Osteoblast (primary cell): ENCODE measurements at regions not wholly inside any gene's neighbourhood (a gene's known extent, or its start where the extent isn't known, plus 50 kb on each side); places are given as distances from the start of the nearest gene placed in this dataset.

Experiments
- DNase-seq: peaks from one replicate; pipeline ENCODE4 v3.0.0; 2011; ENCODE audit warnings: low spot score, mixed read lengths; ENCODE audit not compliant: insufficient read length; ENCODE audit errors: missing footprints
- H2AFZ ChIP-seq: 2 replicates; pipeline ENCODE4 v1.6.0; 2011; ENCODE audit warnings: mild to moderate bottlenecking, low read length
- H3K27ac ChIP-seq: 2 replicates; pipeline ENCODE4 v1.5.1; 2011; ENCODE audit warnings: mild to moderate bottlenecking, low read depth, low read length, moderate library complexity
- H3K27me3 ChIP-seq: 2 replicates; pipeline ENCODE4 v1.6.0; 2012; ENCODE audit warnings: mild to moderate bottlenecking, control low read depth, inconsistent platforms, low read length, moderate library complexity; ENCODE audit not compliant: insufficient read depth
- H3K36me3 ChIP-seq: 2 replicates; pipeline ENCODE4 v1.5.1; 2011; ENCODE audit warnings: mild to moderate bottlenecking, low read length, control low read depth, moderate library complexity; ENCODE audit not compliant: insufficient read depth
- H3K4me1 ChIP-seq: 2 replicates; pipeline ENCODE4 v1.5.1; 2011; ENCODE audit warnings: mild to moderate bottlenecking, low read length, control low read depth, moderate library complexity; ENCODE audit not compliant: insufficient read depth
- H3K4me2 ChIP-seq: 2 replicates; pipeline ENCODE4 v1.6.0; 2011; ENCODE audit warnings: mild to moderate bottlenecking, low read length; ENCODE audit not compliant: insufficient read depth
- H3K4me3 ChIP-seq: fragments of 200-600 bp; sonication (generic); 3 replicates; pipeline ENCODE4 v1.5.1; 2012; ENCODE audit warnings: mild to moderate bottlenecking, low read length, inconsistent platforms; ENCODE audit not compliant: insufficient read depth
- H3K79me2 ChIP-seq: 2 replicates; pipeline ENCODE4 v1.6.0; 2012; ENCODE audit warnings: mild to moderate bottlenecking, low read length, control low read depth, inconsistent platforms; ENCODE audit not compliant: insufficient read depth
- H3K9me3 ChIP-seq: 2 replicates; pipeline ENCODE4 v1.5.1; 2011; ENCODE audit warnings: low read depth, low read length, control low read depth
- H4K20me1 ChIP-seq: 2 replicates; pipeline ENCODE4 v1.6.0; 2012; ENCODE audit warnings: mild to moderate bottlenecking, low read length, control low read depth; ENCODE audit not compliant: insufficient read depth
- TF ChIP-seq, protein P1 (sequence below): IDR thresholded peaks from 2 replicates; pipeline ENCODE4 v1.5.1; 2011; ENCODE audit warnings: mild to moderate bottlenecking, low read depth, low read length, moderate library complexity; ENCODE audit errors: extremely low read depth

DNA sequence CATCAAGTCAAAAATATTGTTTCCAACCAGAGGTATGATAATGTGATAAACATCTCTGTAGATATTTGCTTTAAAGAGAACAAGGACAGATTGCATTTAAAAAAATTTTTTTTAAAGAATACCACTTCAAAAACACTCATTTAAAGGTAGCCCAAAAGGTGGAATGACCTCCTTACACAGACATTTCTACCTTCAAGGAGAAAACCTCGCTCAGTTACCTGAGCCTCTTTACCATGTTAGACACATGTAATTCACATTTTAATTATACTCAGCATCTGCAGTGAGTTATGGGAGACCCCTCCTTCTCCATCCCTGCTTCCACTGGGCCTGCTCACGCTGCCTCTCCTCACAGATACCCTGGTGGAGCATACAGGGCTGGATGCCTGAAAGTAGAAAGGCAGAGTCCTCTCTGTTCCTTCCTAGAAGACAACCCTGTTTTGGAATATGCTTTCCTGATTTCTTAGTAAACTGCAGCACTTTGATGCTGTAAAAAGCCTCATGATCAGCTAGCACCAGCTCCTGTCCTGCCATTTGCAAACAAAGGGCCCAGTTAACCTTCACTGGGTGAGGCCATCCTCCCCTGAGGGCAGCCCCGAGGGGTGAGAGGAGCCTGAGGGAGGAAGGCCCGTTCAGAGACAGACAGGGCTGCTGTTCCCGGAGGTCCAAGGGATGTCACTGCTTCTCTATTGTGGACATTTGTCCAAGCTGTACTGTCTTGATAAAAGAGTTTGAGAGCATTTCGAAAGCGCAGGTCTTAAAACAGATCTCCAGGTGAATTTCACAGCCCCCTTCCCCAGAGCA is 117.8 kb downstream of the IRS2 start:
- Histone ChIP-seq H3K36me3 (no peaks in the 10 kb centered on the region), H2AFZ (no peak overlapping the region), H3K27ac (no peak overlapping the region), H3K4me3 (no peak overlapping the region), H3K4me1 (no peaks in the 10 kb centered on the region), H3K4me2 (no peak overlapping the region), H3K79me2 (no peaks in the 10 kb centered on the region), H3K9me3 (no peaks in the 10 kb centered on the region), H4K20me1 (no peaks in the 10 kb centered on the region), H3K27me3 (no peaks in the 10 kb centered on the region)
- no peak for DNase-seq
- TF ChIP-seq, protein P1, sequence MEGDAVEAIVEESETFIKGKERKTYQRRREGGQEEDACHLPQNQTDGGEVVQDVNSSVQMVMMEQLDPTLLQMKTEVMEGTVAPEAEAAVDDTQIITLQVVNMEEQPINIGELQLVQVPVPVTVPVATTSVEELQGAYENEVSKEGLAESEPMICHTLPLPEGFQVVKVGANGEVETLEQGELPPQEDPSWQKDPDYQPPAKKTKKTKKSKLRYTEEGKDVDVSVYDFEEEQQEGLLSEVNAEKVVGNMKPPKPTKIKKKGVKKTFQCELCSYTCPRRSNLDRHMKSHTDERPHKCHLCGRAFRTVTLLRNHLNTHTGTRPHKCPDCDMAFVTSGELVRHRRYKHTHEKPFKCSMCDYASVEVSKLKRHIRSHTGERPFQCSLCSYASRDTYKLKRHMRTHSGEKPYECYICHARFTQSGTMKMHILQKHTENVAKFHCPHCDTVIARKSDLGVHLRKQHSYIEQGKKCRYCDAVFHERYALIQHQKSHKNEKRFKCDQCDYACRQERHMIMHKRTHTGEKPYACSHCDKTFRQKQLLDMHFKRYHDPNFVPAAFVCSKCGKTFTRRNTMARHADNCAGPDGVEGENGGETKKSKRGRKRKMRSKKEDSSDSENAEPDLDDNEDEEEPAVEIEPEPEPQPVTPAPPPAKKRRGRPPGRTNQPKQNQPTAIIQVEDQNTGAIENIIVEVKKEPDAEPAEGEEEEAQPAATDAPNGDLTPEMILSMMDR, result no peak

DNA sequence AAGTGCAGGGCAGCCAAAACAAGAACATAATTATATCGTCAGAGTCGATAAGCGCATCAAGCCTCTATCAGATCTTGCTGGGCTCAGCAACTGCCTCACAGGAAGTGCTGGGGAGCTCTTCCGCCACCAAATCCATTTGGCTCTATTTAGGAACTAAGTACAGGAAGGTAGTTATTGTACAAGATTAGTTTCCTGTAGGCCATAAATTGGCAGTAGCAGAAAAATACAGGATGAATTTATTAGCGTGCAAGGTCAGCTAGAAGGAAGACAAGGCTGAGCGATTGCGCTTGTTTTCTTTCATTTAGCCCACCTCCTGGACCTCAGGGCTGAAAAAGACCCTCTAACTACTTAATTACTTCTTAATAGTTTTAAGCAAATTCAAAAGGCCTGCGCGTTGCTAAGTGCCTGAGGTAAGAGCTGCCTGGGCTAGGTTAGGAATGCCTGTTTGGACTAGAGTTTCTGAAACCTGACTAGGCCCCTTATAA is 118.5 kb downstream of the IRS2 start:
- H3K27ac ChIP-seq, result no peak overlapping the region
- H3K27me3 ChIP-seq, result no peaks in the 10 kb centered on the region
- no peaks in the 10 kb centered on the region for H3K79me2 ChIP-seq
- H3K4me2 ChIP-seq, result no peak overlapping the region
- H3K4me3 ChIP-seq, result no peak overlapping the region
- TF ChIP-seq, protein P1, result no peak
- no peak overlapping the region for H2AFZ ChIP-seq
- DNase-seq, result no peak
- H3K4me1 ChIP-seq, result no peaks in the 10 kb centered on the region
- H3K36me3 ChIP-seq, result no peaks in the 10 kb centered on the region
- H4K20me1 ChIP-seq, result no peaks in the 10 kb centered on the region
- no peaks in the 10 kb centered on the region for H3K9me3 ChIP-seq

DNA sequence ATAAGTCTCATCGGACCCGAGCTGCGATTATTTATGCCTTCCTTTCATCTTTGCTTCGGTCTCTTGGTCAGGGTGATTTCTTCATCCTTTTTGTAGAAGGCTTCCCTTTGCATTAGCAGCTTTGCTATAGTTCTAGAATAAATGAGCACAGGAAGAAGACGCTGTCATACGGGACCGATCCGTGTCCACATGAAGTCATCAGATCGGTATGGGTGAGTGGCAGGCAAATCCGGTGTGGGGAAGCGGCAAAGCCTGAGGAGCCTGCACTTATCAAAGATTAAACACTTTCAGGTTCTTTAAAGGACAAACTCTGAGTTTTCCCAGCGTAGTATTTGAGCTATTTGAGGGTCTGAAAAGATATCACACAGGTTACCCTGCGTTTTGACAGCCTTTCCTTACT is 119.3 kb downstream of the IRS2 start:
- Histone ChIP-seq H3K27ac (no peak overlapping the region), H2AFZ (no peak overlapping the region), H3K4me1 (no peaks in the 10 kb centered on the region)

DNA sequence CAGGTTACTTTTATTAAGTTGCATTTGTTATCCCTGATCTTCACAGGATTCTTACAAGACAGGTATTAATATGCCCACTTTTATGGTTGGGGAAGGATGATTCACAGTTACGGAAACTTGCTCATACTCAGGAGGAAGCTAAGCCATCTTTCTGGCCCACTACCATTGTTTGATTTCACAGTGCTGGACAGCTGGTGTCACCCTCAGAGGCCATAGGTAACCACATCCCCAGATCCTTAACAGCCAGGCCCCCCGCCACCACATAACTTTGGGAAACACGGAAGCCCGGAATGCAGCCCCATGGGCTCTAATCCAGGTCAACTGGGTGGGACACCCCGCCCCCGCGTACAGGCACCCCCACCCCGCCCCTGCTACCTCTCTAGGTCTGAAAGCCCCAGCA is 119.7 kb downstream of the IRS2 start:
- TF ChIP-seq, protein P1, result no peak
- H3K4me3 ChIP-seq, result no peak overlapping the region
- no peaks in the 10 kb centered on the region for H3K9me3 ChIP-seq
- no peak overlapping the region for H3K27ac ChIP-seq
- H3K27me3 ChIP-seq, result no peaks in the 10 kb centered on the region
- H2AFZ ChIP-seq, result no peak overlapping the region
- no peaks in the 10 kb centered on the region for H3K79me2 ChIP-seq
- H3K4me2 ChIP-seq, result no peak overlapping the region
- H3K36me3 ChIP-seq, result no peaks in the 10 kb centered on the region
- H4K20me1 ChIP-seq, result no peaks in the 10 kb centered on the region
- H3K4me1 ChIP-seq, result no peaks in the 10 kb centered on the region
- no peak for DNase-seq

More for the DNA sequence above, 119.3 kb downstream of the IRS2 start:
- H3K4me2 ChIP-seq, result no peak overlapping the region
- TF ChIP-seq, protein P1, result no peak
- H3K36me3 ChIP-seq, result no peaks in the 10 kb centered on the region
- no peaks in the 10 kb centered on the region for H3K27me3 ChIP-seq
- DNase-seq, result no peak
- H3K9me3 ChIP-seq, result no peaks in the 10 kb centered on the region
- no peaks in the 10 kb centered on the region for H3K79me2 ChIP-seq
- H3K4me3 ChIP-seq, result no peak overlapping the region
- no peaks in the 10 kb centered on the region for H4K20me1 ChIP-seq
